ENCODE measurements at regions not wholly inside any gene's neighbourhood (a gene's known extent, or its start where the extent isn't known, plus 50 kb on each side); places are given as distances from the start of the nearest gene placed in this dataset.
"Not testable (repeated sequence)": the region's sequence is repeated elsewhere in the genome, so short reads cannot be mapped to it uniquely, and the experiment has no call there.

DNA sequence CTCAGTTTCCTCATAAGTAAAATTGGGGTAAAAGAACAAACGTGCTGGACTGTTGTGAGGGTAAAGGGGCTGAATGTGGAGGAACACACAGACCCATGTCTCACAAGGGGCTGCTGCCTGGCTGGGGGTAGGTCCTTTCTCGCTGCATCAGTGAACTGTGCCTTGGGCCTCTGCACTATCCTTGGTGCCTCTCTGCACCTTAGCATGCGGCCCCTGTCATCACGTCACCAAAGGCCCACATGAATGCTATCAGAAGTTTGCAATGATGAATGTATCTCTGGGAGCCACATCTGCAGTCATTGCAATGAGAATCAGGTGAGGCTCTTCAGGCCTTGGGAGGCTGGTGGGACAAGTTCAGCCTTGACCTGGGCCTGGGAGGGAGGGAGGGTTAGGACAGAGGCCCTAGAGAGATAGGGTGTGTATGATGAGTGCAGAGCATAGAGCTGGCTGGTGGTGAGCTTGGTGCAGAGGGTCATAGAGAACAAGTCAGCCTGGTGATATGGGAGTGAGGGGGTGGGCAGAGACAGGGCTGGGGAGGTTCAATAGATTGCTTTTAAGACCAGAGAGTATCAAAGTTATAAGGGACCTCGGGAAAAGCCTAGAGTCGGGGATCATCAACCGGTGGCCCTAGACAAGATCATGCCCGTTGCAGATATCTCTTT lies 308.4 kb downstream of the RPS24 start:
- H3K4me3 ChIP-seq (ENCODE audit: low read length) = no peak overlapping the region
- ATAC-seq (no peak), DNase-seq (no peak)
- no peaks in the 10 kb centered on the region for H3K36me3 ChIP-seq (ENCODE audit: control insufficient read depth in 2 of 3, insufficient read depth in 3 of 3, low read length in 3 of 3)
- Mint-ChIP-seq H3K27me3 (peaks cover 0 to 13% (median 8%) of the 10 kb centered on the region in 5 donors), H3K4me1 (no peaks in the 10 kb centered on the region), H3K4me3 (no peak overlapping the region), H3K36me3 (no peaks in the 10 kb centered on the region), H3K9me3 (peaks cover 0 to 2% (median 0%) of the 10 kb centered on the region in 11 donors), H3K27ac (no peak overlapping the region)
- intact Hi-C loops (cut with micrococcal nuclease) = no loop called here
- CTCF ChIA-PET = no interaction called here
- H3K4me1 ChIP-seq (ENCODE audit: control insufficient read depth in 2 of 2, insufficient read depth in 2 of 2, low read length in 2 of 2) = no peaks in the 10 kb centered on the region
- no peak overlapping the region for H3K27ac ChIP-seq (ENCODE audit: low read depth, low read length)
- no peaks in the 10 kb centered on the region for H3K9me3 ChIP-seq (ENCODE audit: control insufficient read depth in 2 of 3, low read length in 3 of 3)
- POLR2A ChIA-PET = no interaction called here
- H3K27me3 ChIP-seq (ENCODE audit: control insufficient read depth in 2 of 2, insufficient read depth in 2 of 2, low read length in 2 of 2) = no peaks in the 10 kb centered on the region

DNA sequence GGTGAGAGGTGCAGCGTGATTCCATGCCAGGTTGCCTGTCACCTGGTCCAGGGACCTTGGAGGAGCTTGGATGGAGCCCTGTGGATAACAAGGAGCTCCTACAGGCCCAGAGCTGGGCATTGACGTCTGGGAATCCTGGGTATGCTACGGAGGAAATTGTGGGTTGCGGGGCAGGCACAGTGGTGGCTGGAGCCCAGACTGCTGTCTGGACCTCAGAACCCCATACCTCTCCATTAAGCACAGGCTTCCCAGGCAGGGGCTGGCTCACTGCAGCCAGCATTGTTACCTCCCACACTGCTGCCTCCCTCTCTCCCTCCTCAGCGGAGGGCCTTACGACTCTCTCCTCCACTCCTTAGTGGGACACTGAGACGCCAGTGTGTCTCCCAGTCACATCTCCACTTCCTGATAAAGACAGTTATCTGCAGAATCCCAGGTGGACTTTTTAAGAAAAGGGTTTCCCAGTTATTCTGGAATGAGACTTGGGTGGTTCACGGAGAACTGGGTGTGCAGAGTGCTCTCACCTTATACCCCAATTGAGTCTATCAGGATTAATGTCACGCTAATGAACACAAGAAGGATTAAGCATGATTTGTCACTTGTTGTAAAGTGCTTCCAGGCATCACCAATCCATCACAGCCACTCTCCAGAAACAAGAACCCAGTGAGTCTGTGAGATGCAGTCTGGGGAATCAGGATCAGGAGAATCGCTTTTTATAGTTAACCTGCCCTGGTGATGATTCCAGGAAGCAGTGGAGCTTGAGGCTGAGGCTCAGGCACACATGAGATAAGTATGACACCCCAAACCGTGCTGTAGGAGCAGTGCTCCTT lies 309.4 kb downstream of the RPS24 start:
- DNase-seq (no peak), ATAC-seq (no peak)
- ChIA-PET POLR2A (no interaction called here), CTCF (no interaction called here)
- H3K27me3 Mint-ChIP-seq = peaks cover 0 to 15% (median 8%) of the 10 kb centered on the region in 5 donors
- no peaks in the 10 kb centered on the region for H3K4me1 ChIP-seq (ENCODE audit: control insufficient read depth in 2 of 2, insufficient read depth in 2 of 2, low read length in 2 of 2)
- no peak overlapping the region for H3K27ac ChIP-seq (ENCODE audit: low read depth, low read length)
- peaks cover 0 to 2% (median 0%) of the 10 kb centered on the region in 11 donors for H3K9me3 Mint-ChIP-seq
- no peaks in the 10 kb centered on the region for H3K36me3 Mint-ChIP-seq
- H3K27me3 ChIP-seq (ENCODE audit: control insufficient read depth in 2 of 2, insufficient read depth in 2 of 2, low read length in 2 of 2) = no peaks in the 10 kb centered on the region
- no peak overlapping the region for H3K4me3 Mint-ChIP-seq
- no peak overlapping the region for H3K4me3 ChIP-seq (ENCODE audit: low read length)
- H3K4me1 Mint-ChIP-seq = no peaks in the 10 kb centered on the region
- no peaks in the 10 kb centered on the region for H3K9me3 ChIP-seq (ENCODE audit: control insufficient read depth in 2 of 3, low read length in 3 of 3)
- no peaks in the 10 kb centered on the region for H3K36me3 ChIP-seq (ENCODE audit: control insufficient read depth in 2 of 3, insufficient read depth in 3 of 3, low read length in 3 of 3)
- H3K27ac Mint-ChIP-seq = no peak overlapping the region
- intact Hi-C loops (cut with micrococcal nuclease) = no loop called here

DNA sequence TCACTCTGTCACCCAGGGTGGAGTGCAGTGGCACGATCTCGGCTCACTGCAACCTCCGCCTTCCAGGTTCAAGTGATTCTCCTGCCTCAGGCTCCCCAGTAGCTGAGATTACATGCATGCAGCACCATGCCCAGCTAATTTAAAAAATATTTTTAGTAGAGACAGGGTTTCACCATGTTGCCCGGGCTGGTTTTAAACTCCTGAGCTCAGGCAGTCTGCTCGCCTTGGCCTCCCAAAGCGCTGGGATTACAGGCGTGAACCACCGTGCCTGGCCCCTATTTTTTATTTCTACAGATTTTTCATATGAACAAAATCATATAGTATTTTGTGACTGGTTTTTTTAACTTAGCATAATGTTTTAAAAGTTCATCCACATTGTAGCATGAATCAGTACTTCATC lies 310.6 kb downstream of the RPS24 start:
- H3K36me3 Mint-ChIP-seq; POLR2A ChIA-PET; H3K27me3 ChIP-seq (ENCODE audit: control insufficient read depth in 2 of 2, insufficient read depth in 2 of 2, low read length in 2 of 2); H3K4me1 ChIP-seq (ENCODE audit: control insufficient read depth in 2 of 2, insufficient read depth in 2 of 2, low read length in 2 of 2); H3K4me1 Mint-ChIP-seq; H3K9me3 Mint-ChIP-seq; H3K4me3 ChIP-seq (ENCODE audit: low read length); CTCF ChIA-PET; intact Hi-C loops (cut with micrococcal nuclease); H3K27ac ChIP-seq (ENCODE audit: low read depth, low read length); DNase-seq; H3K4me3 Mint-ChIP-seq; ATAC-seq; H3K36me3 ChIP-seq (ENCODE audit: control insufficient read depth in 2 of 3, insufficient read depth in 3 of 3, low read length in 3 of 3); H3K27ac Mint-ChIP-seq; H3K9me3 ChIP-seq (ENCODE audit: control insufficient read depth in 2 of 3, low read length in 3 of 3): not testable (repeated sequence)
- peaks cover 0 to 15% (median 3%) of the 10 kb centered on the region in 5 donors for H3K27me3 Mint-ChIP-seq

DNA sequence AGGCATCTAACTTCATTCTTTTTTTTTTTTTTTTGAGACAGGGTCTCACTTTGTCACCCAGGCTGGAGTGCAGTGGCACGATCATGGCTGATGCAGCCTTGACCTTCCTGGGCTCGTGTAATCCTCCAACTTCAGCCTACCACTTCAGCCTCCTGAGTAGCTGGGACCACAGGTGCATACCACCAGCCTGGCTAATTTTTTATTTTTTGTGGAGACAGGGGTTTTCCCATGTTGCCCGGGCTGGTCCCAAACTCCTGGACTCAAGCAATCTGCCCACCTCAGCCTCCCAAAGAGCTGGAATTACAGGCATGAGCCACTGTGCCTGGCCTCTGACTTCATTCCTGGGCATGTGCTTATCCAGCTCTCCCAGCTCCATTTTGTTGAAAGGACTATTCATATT lies 311.9 kb downstream of the RPS24 start:
- ATAC-seq; H3K4me1 ChIP-seq (ENCODE audit: control insufficient read depth in 2 of 2, insufficient read depth in 2 of 2, low read length in 2 of 2); DNase-seq; H3K36me3 ChIP-seq (ENCODE audit: control insufficient read depth in 2 of 3, insufficient read depth in 3 of 3, low read length in 3 of 3); H3K27me3 ChIP-seq (ENCODE audit: control insufficient read depth in 2 of 2, insufficient read depth in 2 of 2, low read length in 2 of 2); POLR2A ChIA-PET; H3K4me1 Mint-ChIP-seq; H3K27ac ChIP-seq (ENCODE audit: low read depth, low read length); H3K27ac Mint-ChIP-seq; H3K4me3 ChIP-seq (ENCODE audit: low read length); CTCF ChIA-PET; intact Hi-C loops (cut with micrococcal nuclease); H3K9me3 ChIP-seq (ENCODE audit: control insufficient read depth in 2 of 3, low read length in 3 of 3); H3K9me3 Mint-ChIP-seq; H3K36me3 Mint-ChIP-seq; H3K4me3 Mint-ChIP-seq: not testable (repeated sequence)
- peaks cover 0 to 15% (median 3%) of the 10 kb centered on the region in 5 donors for H3K27me3 Mint-ChIP-seq

DNA sequence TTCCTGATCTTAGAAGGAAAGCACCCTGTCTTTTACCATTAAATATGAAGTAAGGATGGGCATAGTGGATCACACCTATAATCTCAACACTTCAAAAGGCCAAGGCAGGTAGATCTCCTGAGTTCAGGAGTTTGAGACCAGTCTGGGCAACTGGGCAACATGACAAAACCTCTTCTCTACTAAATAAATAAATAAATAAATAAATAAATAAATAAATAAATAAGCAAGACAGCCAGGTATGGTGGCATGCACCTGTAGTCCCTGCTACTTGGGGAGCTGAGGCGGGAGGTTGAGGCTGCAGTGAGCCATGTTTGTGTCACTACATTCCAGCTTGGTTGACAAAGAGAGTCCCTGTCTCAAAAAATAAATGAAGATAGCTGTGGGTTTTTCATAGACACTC lies 313.1 kb downstream of the RPS24 start:
- CTCF ChIA-PET = no interaction called here
- Histone ChIP-seq H3K4me1 (ENCODE audit: control insufficient read depth in 2 of 2, insufficient read depth in 2 of 2, low read length in 2 of 2) (no peaks in the 10 kb centered on the region), H3K9me3 (ENCODE audit: control insufficient read depth in 2 of 3, low read length in 3 of 3) (no peaks in the 10 kb centered on the region), H3K27ac (ENCODE audit: low read depth, low read length) (no peak overlapping the region), H3K4me3 (ENCODE audit: low read length) (no peak overlapping the region), H3K27me3 (ENCODE audit: control insufficient read depth in 2 of 2, insufficient read depth in 2 of 2, low read length in 2 of 2) (no peaks in the 10 kb centered on the region), H3K36me3 (ENCODE audit: control insufficient read depth in 2 of 3, insufficient read depth in 3 of 3, low read length in 3 of 3) (no peaks in the 10 kb centered on the region)
- H3K4me3 Mint-ChIP-seq = no peak overlapping the region
- POLR2A ChIA-PET = no interaction called here
- ATAC-seq (no peak), DNase-seq (no peak)
- H3K36me3 Mint-ChIP-seq = no peaks in the 10 kb centered on the region
- intact Hi-C loops (cut with micrococcal nuclease) = no loop called here
- peaks cover 0 to 3% (median 0%) of the 10 kb centered on the region in 11 donors for H3K9me3 Mint-ChIP-seq
- H3K4me1 Mint-ChIP-seq = no peaks in the 10 kb centered on the region
- peaks cover 0 to 15% (median 4%) of the 10 kb centered on the region in 5 donors for H3K27me3 Mint-ChIP-seq
- no peak overlapping the region for H3K27ac Mint-ChIP-seq

DNA sequence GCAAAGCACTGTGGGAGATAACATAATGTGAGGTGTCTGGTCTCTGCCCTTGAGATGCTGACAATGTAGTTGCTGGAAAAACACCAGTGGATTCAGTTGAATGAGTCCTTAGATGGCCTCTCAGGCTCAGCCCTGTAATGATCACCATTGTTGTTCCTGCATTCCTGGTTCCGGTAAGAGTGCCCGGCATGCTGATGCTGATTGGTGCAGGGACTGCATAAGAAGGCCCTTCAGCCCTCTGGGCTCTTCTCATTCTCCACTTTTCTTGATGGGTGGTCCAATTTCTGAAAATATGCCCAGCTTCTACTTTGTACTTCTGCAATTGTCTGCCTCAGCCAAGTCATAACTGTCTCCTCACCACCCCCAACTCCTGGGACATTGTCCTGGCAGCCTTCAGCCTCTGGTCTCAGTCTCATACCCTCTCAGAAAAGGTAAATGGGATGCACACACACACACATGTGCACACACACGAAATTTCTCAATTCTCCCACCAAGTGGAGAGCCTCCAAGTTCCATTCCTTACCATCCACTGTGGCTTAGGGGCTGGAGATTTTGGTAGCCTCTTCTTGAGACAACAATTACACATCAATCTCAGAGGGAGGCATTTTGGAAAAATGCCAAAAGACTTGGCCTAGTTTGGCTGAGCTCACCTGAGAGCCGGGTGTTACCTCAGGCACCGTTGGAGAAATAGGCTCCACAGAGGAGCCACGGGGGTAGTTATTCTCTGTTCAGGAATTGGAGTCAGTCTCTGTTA lies 314.9 kb downstream of the RPS24 start:
- Histone ChIP-seq H3K9me3 (ENCODE audit: control insufficient read depth in 2 of 3, low read length in 3 of 3) (no peaks in the 10 kb centered on the region), H3K36me3 (ENCODE audit: control insufficient read depth in 2 of 3, insufficient read depth in 3 of 3, low read length in 3 of 3) (no peaks in the 10 kb centered on the region), H3K4me1 (ENCODE audit: control insufficient read depth in 2 of 2, insufficient read depth in 2 of 2, low read length in 2 of 2) (no peaks in the 10 kb centered on the region), H3K27me3 (ENCODE audit: control insufficient read depth in 2 of 2, insufficient read depth in 2 of 2, low read length in 2 of 2) (no peaks in the 10 kb centered on the region), H3K4me3 (ENCODE audit: low read length) (no peak overlapping the region), H3K27ac (ENCODE audit: low read depth, low read length) (no peak overlapping the region)
- Mint-ChIP-seq H3K4me3 (no peak overlapping the region), H3K36me3 (no peaks in the 10 kb centered on the region), H3K4me1 (peaks cover 0 to 2% (median 0%) of the 10 kb centered on the region in 7 donors), H3K27me3 (peaks cover 0 to 15% (median 9%) of the 10 kb centered on the region in 5 donors), H3K27ac (no peak overlapping the region), H3K9me3 (peaks cover 0 to 3% (median 0%) of the 10 kb centered on the region in 11 donors)
- DNase-seq (no peak), ATAC-seq (no peak)
- ChIA-PET POLR2A (no interaction called here), CTCF (no interaction called here)
- intact Hi-C loops (cut with micrococcal nuclease) = no loop called here

Measured in naive thymus-derived CD4-positive, alpha-beta T cell (primary cell).